CD14-positive monocyte (primary cell): ENCODE measurements at regions not wholly inside any gene's neighbourhood (a gene's known extent, or its start where the extent isn't known, plus 50 kb on each side); places are given as distances from the start of the nearest gene placed in this dataset.

Experiments
- DNase-seq, 3 donors: peaks; one replicate each; pipeline ENCODE4 v3.0.0-alpha.2; 2011 to 2022
- H2AFZ ChIP-seq: 2 replicates; pipeline ENCODE4 v1.6.0; 2012; ENCODE audit warnings: mild to moderate bottlenecking, low read depth, low read length, inconsistent platforms; ENCODE audit not compliant: insufficient read depth, poor library complexity, severe bottlenecking
- H3K27ac ChIP-seq, 2 donors: 1 replicate in 1 of 2; 2 replicates in 1 of 2; pipeline ENCODE4 v1.5.1; 2012 to 2013; ENCODE audit warnings: low read length in 2 of 2, control low read depth in 1 of 2, inconsistent platforms in 1 of 2, low read depth in 1 of 2, mild to moderate bottlenecking in 1 of 2
- H3K27me3 ChIP-seq, 2 donors: one replicate each; pipeline versions ENCODE4 v1.6.0 to v1.6.1; 2011 to 2013; ENCODE audit warnings: low read length in 2 of 2; ENCODE audit not compliant: control insufficient read depth in 2 of 2, insufficient read depth in 2 of 2
- H3K36me3 ChIP-seq, 2 donors: replicated peaks in 1 of 2; 1 replicate in 1 of 2; 2 replicates in 1 of 2; pipeline versions ENCODE4 v1.5.1 to v1.6.1; 2012 to 2013; ENCODE audit warnings: low read length in 2 of 2, control low read depth in 1 of 2, inconsistent platforms in 1 of 2, mild to moderate bottlenecking in 1 of 2; ENCODE audit not compliant: insufficient read depth in 2 of 2, control insufficient read depth in 1 of 2
- H3K4me1 ChIP-seq, 2 donors: 1 replicate in 1 of 2; 2 replicates in 1 of 2; pipeline versions ENCODE4 v1.5.1 to v1.6.1; 2012 to 2013; ENCODE audit warnings: low read length in 2 of 2, control low read depth in 1 of 2, inconsistent platforms in 1 of 2, mild to moderate bottlenecking in 1 of 2, moderate library complexity in 1 of 2; ENCODE audit not compliant: insufficient read depth in 2 of 2, control insufficient read depth in 1 of 2
- H3K4me2 ChIP-seq: replicated peaks from 2 replicates; pipeline ENCODE3; 2012; ENCODE audit warnings: low read length, moderate library complexity, mild to moderate bottlenecking; ENCODE audit not compliant: poor library complexity, severe bottlenecking; ENCODE audit errors: extremely low read depth
- H3K4me3 ChIP-seq, 3 experiments: fragments of 200-600 bp in 1 of 3; sonication (generic) in 1 of 3; replicated peaks in 1 of 3; 1 replicate in 2 of 3; 2 replicates in 1 of 3; pipeline ENCODE4 v1.5.1; 2011 to 2013; ENCODE audit warnings: low read length in 3 of 3, mild to moderate bottlenecking in 3 of 3, control low read depth in 2 of 3, low read depth in 2 of 3, inconsistent platforms in 1 of 3, moderate library complexity in 1 of 3
- H3K79me2 ChIP-seq: 2 replicates; pipeline ENCODE4 v1.6.0; 2012; ENCODE audit warnings: mild to moderate bottlenecking, control low read depth, inconsistent platforms, low read length, moderate library complexity; ENCODE audit not compliant: insufficient read depth
- H3K9ac ChIP-seq: 2 replicates; pipeline ENCODE4 v1.6.0; 2017; ENCODE audit warnings: low read length, mild to moderate bottlenecking; ENCODE audit not compliant: insufficient read depth, poor library complexity, severe bottlenecking
- H3K9me3 ChIP-seq, 2 donors: replicated peaks in 1 of 2; 1 replicate in 1 of 2; 2 replicates in 1 of 2; pipeline versions ENCODE4 v1.5.1 to v1.6.1; 2012 to 2013; ENCODE audit warnings: low read length in 2 of 2, control low read depth in 1 of 2; ENCODE audit not compliant: control insufficient read depth in 1 of 2, insufficient read depth in 1 of 2
- H4K20me1 ChIP-seq: 2 replicates; pipeline ENCODE4 v1.6.0; 2012; ENCODE audit warnings: mild to moderate bottlenecking, low read length, control low read depth, moderate library complexity; ENCODE audit not compliant: insufficient read depth
- H3K27ac Mint-ChIP-seq, 7 donors: one replicate each; pipeline ENCODE4 v1.8.0; 2020; ENCODE audit warnings: mild to moderate bottlenecking in 7 of 7, mixed read lengths in 7 of 7, moderate library complexity in 6 of 7, inconsistent platforms in 2 of 7
- H3K27me3 Mint-ChIP-seq, 3 donors: one replicate each; pipeline ENCODE4 v1.8.0; 2021 to 2022; ENCODE audit warnings: low read depth in 3 of 3, mild to moderate bottlenecking in 3 of 3, mixed read lengths in 3 of 3, moderate library complexity in 3 of 3, inconsistent platforms in 1 of 3
- H3K36me3 Mint-ChIP-seq, 2 donors: one replicate each; pipeline ENCODE4 v1.8.0; 2020; ENCODE audit warnings: mixed read lengths in 2 of 2, inconsistent platforms in 1 of 2, mild to moderate bottlenecking in 1 of 2
- H3K4me1 Mint-ChIP-seq: one replicate; pipeline ENCODE4 v1.8.0; 2020; ENCODE audit warnings: mild to moderate bottlenecking, mixed read lengths
- H3K4me3 Mint-ChIP-seq, 2 donors: one replicate each; pipeline ENCODE4 v1.8.0; 2020; ENCODE audit warnings: mild to moderate bottlenecking in 2 of 2, mixed read lengths in 2 of 2, moderate library complexity in 1 of 2
- H3K9me3 Mint-ChIP-seq, 7 donors: one replicate each; pipeline ENCODE4 v1.8.0; 2020 to 2022; ENCODE audit warnings: mixed read lengths in 7 of 7, mild to moderate bottlenecking in 6 of 7, moderate library complexity in 6 of 7, inconsistent platforms in 2 of 7
- CTCF ChIP-seq: fragments of 200-600 bp; IDR thresholded peaks from one replicate; pipeline ENCODE4 v1.8.0; 2022; ENCODE audit warnings: antibody characterized with exemption, mild to moderate bottlenecking
- WGBS: methylation state at CpG from one replicate; pipeline ENCODE4 v1.1.5; 2013; ENCODE audit warnings: missing lambda C conversion rate; ENCODE audit not compliant: insufficient coverage; 5-methylcytosine and 5-hydroxymethylcytosine counted together
- intact Hi-C, 2 donors: fragments of 100-400 bp; cut with micrococcal nuclease; formaldehyde crosslinking; loops; one replicate each; pipeline versions ENCODE4 v1.15.0 to v1.15.1; 2023

DNA sequence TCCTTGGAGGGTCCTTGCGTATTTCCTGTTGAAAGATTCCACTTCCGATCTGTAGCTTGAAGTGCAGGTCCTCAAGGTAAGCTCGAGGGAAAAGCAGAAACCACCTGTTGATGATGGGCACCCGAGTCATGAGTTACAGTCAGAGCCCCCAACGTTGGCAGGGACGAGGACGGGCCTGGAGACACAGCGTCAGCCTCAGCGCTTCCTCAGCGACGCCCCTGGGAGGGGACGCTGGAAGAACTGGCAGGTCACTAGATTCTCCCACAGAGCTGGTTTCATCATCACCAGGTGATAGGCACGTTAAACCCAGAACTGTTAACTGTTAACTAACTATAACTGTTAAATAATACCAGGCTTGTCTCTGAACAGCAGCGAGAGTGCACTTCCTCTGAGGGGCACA lies 101.8 kb downstream of the TNFAIP2 start:
- no peak overlapping the region for H3K4me2 ChIP-seq
- no peaks in the 10 kb centered on the region for H3K79me2 ChIP-seq
- Mint-ChIP-seq H3K27ac (peak overlapping the region in 1 of 7 donors; percentile 46), H3K4me1 (peaks cover 6% of the 10 kb centered on the region), H3K4me3 (no peak overlapping the region), H3K36me3 (no peaks in the 10 kb centered on the region), H3K27me3 (peaks cover 32 to 43% (median 42%) of the 10 kb centered on the region in 3 donors), H3K9me3 (peaks cover 0 to 8% (median 2%) of the 10 kb centered on the region in 7 donors)
- TF ChIP-seq CTCF = no peak
- H3K4me1 ChIP-seq = peaks cover 3 to 10% of the 10 kb centered on the region in 2 donors
- H3K27me3 ChIP-seq = peaks cover 12 to 21% of the 10 kb centered on the region in 2 donors
- H3K9ac ChIP-seq = no peak overlapping the region
- intact Hi-C loops = no loop called here
- H3K27ac ChIP-seq = no peak overlapping the region
- H3K36me3 ChIP-seq = no peaks in the 10 kb centered on the region
- H3K9me3 ChIP-seq = no peaks in the 10 kb centered on the region
- peak overlapping the region; percentile 8 for H2AFZ ChIP-seq
- no peak for DNase-seq
- no peak overlapping the region for H3K4me3 ChIP-seq
- H4K20me1 ChIP-seq = no peaks in the 10 kb centered on the region
- 82% methylated on average over 14 of the region's 14 CpGs for WGBS

DNA sequence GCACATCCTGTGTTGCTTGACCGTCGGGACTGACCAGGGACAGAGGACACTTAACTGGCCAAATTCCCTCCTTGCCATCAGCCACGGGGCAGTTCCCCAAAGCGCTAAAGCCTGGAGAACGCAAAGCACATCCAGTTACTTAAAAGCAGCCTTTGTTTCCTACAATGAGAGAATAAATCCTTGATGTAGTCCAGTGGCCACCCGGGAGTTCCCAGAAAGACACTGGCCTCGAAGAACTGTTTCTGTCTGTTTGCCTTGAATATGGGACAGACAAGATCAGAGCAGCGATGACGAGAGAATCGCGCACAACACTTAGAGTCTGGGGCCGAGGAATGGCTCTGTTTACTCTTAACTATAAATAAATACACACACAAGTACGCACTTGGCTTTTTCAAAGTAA lies 102.2 kb downstream of the TNFAIP2 start:
- Mint-ChIP-seq H3K4me1 (peaks cover 6% of the 10 kb centered on the region), H3K27me3 (peaks cover 32 to 40% (median 39%) of the 10 kb centered on the region in 3 donors), H3K27ac (no peak overlapping the region), H3K36me3 (no peaks in the 10 kb centered on the region), H3K4me3 (no peak overlapping the region), H3K9me3 (peaks cover 0 to 8% (median 2%) of the 10 kb centered on the region in 7 donors)
- peak overlapping the region; percentile 8 for H2AFZ ChIP-seq
- no peak for TF ChIP-seq CTCF
- H3K9me3 ChIP-seq = no peaks in the 10 kb centered on the region
- no peak for DNase-seq
- no peak overlapping the region for H3K4me3 ChIP-seq
- 57% methylated on average over 6 of the region's 13 CpGs for WGBS
- no peaks in the 10 kb centered on the region for H3K36me3 ChIP-seq
- H3K4me1 ChIP-seq = peaks cover 3 to 10% of the 10 kb centered on the region in 2 donors
- no peak overlapping the region for H3K9ac ChIP-seq
- H3K27ac ChIP-seq = no peak overlapping the region
- H3K4me2 ChIP-seq = no peak overlapping the region
- no peaks in the 10 kb centered on the region for H4K20me1 ChIP-seq
- peaks cover 10 to 18% of the 10 kb centered on the region in 2 donors for H3K27me3 ChIP-seq
- H3K79me2 ChIP-seq = no peaks in the 10 kb centered on the region
- intact Hi-C loops = no loop called here
